SK-N-MC (cell line): ENCODE measurements at regions not wholly inside any gene's neighbourhood (a gene's known extent, or its start where the extent isn't known, plus 50 kb on each side); places are given as distances from the start of the nearest gene placed in this dataset.

ENCODE experiments used
- EZH2 ChIP-seq: fragments of 200-600 bp; sonication (generic); IDR thresholded peaks from one replicate; pipeline ENCODE4 v1.6.1; 2017; ENCODE audit warnings: antibody characterized with exemption
- FOXP2 ChIP-seq: optimal IDR thresholded peaks from 2 replicates; pipeline ENCODE3; 2011; ENCODE audit warnings: mild to moderate bottlenecking, moderate library complexity; ENCODE audit not compliant: insufficient read depth; ENCODE audit errors: extremely low read length, control extremely low read depth
- POLR2AphosphoS5 ChIP-seq: IDR thresholded peaks from 2 replicates; pipeline ENCODE4 v1.6.1; 2012; ENCODE audit warnings: mild to moderate bottlenecking, low read depth, low read length, borderline replicate concordance

GRCh38 chr1:181150273-181150672, 61.8 kb downstream of the IER5 start:
- TF ChIP-seq EZH2 (no peak), FOXP2 (no peak), POLR2AphosphoS5 (no peak)
